ENCODE measurements at regions not wholly inside any gene's neighbourhood (a gene's known extent, or its start where the extent isn't known, plus 50 kb on each side); places are given as distances from the start of the nearest gene placed in this dataset.

- TF ChIP-seq ZNF274 (IDR thresholded peaks at IDR 0.05; ENCODE audit: low read depth, low read length), result no peak
- TF ChIP-seq RAD21 (IDR thresholded peaks at IDR 0.05; ENCODE audit: low read depth), result no peak
- TF ChIP-seq EGR1 (IDR thresholded peaks at IDR 0.05; ENCODE audit: low read depth), result no peak
- TF ChIP-seq SRF (IDR thresholded peaks at IDR 0.05; ENCODE audit: low read depth), result no peak
- no peak for TF ChIP-seq ZBTB33 (IDR thresholded peaks at IDR 0.05; ENCODE audit: extremely low read depth, insufficient replicate concordance, low read length)
These were observed 927.9 kb upstream of the B3GALT2 start (continued) for GRCh38 chr1:194114288-194114687.

- Histone ChIP-seq H3K36me3 (ENCODE audit: control insufficient read depth in 1 of 2, insufficient read depth in 2 of 2, low read length in 2 of 2) (no peaks in the 10 kb centered on the region), H2AFZ (ENCODE audit: low read depth, low read length, poor library complexity, severe bottlenecking) (no peak overlapping the region), H3K79me2 (ENCODE audit: insufficient read depth, low read length) (no peaks in the 10 kb centered on the region), H3K9ac (ENCODE audit: low read length) (no peak overlapping the region), H3K4me3 (replicated peaks in 1 of 2; ENCODE audit: low read depth in 1 of 2, low read length in 2 of 2) (no peak overlapping the region), H4K20me1 (ENCODE audit: insufficient read depth) (no peaks in the 10 kb centered on the region; the same call in 1 of the 2 replicates), H3K9me2 (ENCODE audit: insufficient read depth) (no peaks in the 10 kb centered on the region), H3K4me1 (ENCODE audit: control insufficient read depth in 1 of 2, insufficient read depth in 2 of 2, low read length in 2 of 2) (no peaks in the 10 kb centered on the region), H3K27ac (ENCODE audit: low read depth, low read length) (no peak overlapping the region), H3K9me3 (ENCODE audit: control insufficient read depth in 1 of 2, insufficient read depth in 1 of 2, low read depth in 1 of 2, low read length in 2 of 2) (no peaks in the 10 kb centered on the region), H3K4me2 (ENCODE audit: low read length) (no peak overlapping the region), H3K27me3 (ENCODE audit: insufficient read depth, low read length) (no peaks in the 10 kb centered on the region)
- CTCF ChIA-PET, result no interaction called here
- BruUV-seq (replicated peaks), result no TSS peak
- TF ChIP-seq FOSL1 (IDR thresholded peaks at IDR 0.05; ENCODE audit: low read depth) (no peak), ELF1 (IDR thresholded peaks at IDR 0.05; ENCODE audit: borderline replicate concordance, low read depth) (no peak)
- RAD21 ChIA-PET (ENCODE audit: low non-redundant PET in 1 of 2, low total read pairs in 2 of 2, uncharacterized antibody in 2 of 2, unreplicated experiment in 2 of 2), result no interaction called here
- DNase-seq (ENCODE audit: low read depth, low spot score) (no peak), ATAC-seq (no peak)
- intact Hi-C loops (cut with micrococcal nuclease), result loop anchor here (5.0 kb wide), 1 partner anchor 52 kb away; no protein-coding TSS in a partner anchor
- POLR2A ChIA-PET, result no interaction called here
These were observed 919.0 kb upstream of the B3GALT2 start for GRCh38 chr1:194105381-194105780.

Measured in HCT116 (cell line).